GM03348 (cell line): ENCODE measurements at regions not wholly inside any gene's neighbourhood (a gene's known extent, or its start where the extent isn't known, plus 50 kb on each side); places are given as distances from the start of the nearest gene placed in this dataset.
"Not testable (repeated sequence)": the region's sequence is repeated elsewhere in the genome, so short reads cannot be mapped to it uniquely, and the experiment has no call there.

ENCODE experiments used
- DNase-seq: peaks from one replicate; pipeline ENCODE4 v3.0.0; 2012; ENCODE audit warnings: low spot score

- DNase-seq = no peak
Observed at GRCh38 chr10:20656886-20657285, 240.2 kb downstream of the NEBL start.

- not testable (repeated sequence) for DNase-seq
Observed at GRCh38 chr10:20652424-20652823, 244.7 kb downstream of the NEBL start.

GRCh38 chr10:20648263-20648874 is 248.7 kb downstream of the NEBL start:
- DNase-seq = no peak

GRCh38 chr10:20647756-20648155 is 249.4 kb downstream of the NEBL start:
- DNase-seq = no peak

- no peak for DNase-seq
Observed at GRCh38 chr10:20644421-20644820, 252.7 kb downstream of the NEBL start.

GRCh38 chr10:20641605-20642004 is 255.5 kb downstream of the NEBL start:
- no peak for DNase-seq

GRCh38 chr10:20635570-20635969 is 261.5 kb downstream of the NEBL start:
- DNase-seq = no peak

- DNase-seq = no peak
Observed at GRCh38 chr10:20634839-20635238, 262.3 kb downstream of the NEBL start.

- DNase-seq = no peak
Observed at GRCh38 chr10:20633714-20634113, 263.4 kb downstream of the NEBL start.

GRCh38 chr10:20632696-20633095 is 264.4 kb downstream of the NEBL start:
- no peak for DNase-seq

- no peak for DNase-seq
Observed at GRCh38 chr10:20631229-20631628, 265.9 kb downstream of the NEBL start.

- DNase-seq = no peak
Observed at GRCh38 chr10:20630092-20630643, 266.9 kb downstream of the NEBL start.

GRCh38 chr10:20627946-20628507 is 269.1 kb downstream of the NEBL start:
- DNase-seq = no peak

GRCh38 chr10:20627087-20627486 is 270.0 kb downstream of the NEBL start:
- DNase-seq = no peak

- DNase-seq = no peak
Observed at GRCh38 chr10:20625868-20626267, 271.2 kb downstream of the NEBL start.

GRCh38 chr10:20624642-20625041 is 272.5 kb downstream of the NEBL start:
- peak; percentile 4 for DNase-seq

- no peak for DNase-seq
Observed at GRCh38 chr10:20623546-20623945, 273.6 kb downstream of the NEBL start.

- no peak for DNase-seq
Observed at GRCh38 chr10:20622531-20623211, 274.4 kb downstream of the NEBL start.

GRCh38 chr10:20620981-20621380 is 276.1 kb downstream of the NEBL start:
- DNase-seq = no peak

- no peak for DNase-seq
Observed at GRCh38 chr10:20618011-20618547, 279.0 kb downstream of the NEBL start.

GRCh38 chr10:20616918-20617810 is 279.9 kb downstream of the NEBL start:
- DNase-seq = no peak

- no peak for DNase-seq
Observed at GRCh38 chr10:20616056-20616671, 280.9 kb downstream of the NEBL start.
